ENCODE measurements at regions not wholly inside any gene's neighbourhood (a gene's known extent, or its start where the extent isn't known, plus 50 kb on each side); places are given as distances from the start of the nearest gene placed in this dataset.
"Not testable (repeated sequence)": the region's sequence is repeated elsewhere in the genome, so short reads cannot be mapped to it uniquely, and the experiment has no call there.

DNA sequence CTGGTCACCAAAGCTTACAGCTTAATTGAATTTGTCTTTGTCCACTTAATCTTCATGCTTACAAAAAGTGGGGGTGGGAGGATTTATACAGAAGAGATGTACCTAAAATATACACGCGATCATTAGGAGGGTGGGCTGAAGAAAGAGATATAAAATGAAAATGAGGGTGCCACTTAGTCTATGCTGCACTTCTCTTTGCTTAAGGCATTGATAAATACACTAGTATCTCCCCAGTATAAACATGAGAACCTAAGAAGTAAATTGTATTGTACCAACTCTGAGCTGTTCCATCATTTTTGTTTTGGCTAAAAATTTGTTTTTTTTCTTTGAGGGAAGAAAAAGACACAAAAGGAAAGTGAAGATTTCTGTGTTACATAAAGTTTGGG, 170.8 kb upstream of the ZNF217 start:
- no peak for DNase-seq

DNA sequence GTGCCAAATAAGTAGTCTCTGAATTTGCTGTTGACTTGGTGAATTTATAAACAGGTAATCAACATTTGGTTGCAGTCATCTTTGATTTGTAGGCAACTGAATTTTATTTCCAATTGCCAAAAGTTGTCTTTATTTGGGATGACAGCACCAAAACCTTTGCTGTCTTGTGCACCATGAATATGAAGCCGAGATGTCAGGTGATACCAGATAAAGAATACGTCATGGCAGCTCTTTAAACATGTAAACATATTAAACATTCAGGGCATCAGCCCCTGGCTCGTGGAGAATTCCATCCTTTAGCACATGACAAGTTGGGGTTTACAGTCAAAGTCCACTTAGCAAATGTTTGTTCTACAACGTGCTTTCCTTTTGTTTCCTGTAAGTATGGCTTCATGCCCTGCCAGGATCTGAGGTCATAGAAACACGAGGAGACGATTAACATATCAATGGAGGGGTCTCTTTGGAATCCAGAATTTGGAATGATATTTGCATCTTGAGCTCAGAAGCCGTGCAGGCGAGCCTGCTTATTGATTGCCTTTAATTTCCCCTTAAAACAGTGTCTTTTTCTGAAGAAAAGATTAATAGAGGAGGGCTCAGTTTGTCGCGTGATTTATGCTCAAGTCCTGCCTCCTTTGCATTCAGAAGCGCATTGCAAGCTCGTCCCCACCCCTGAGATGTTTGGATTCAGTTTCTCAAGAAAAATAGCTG, 170.2 kb upstream of the ZNF217 start:
- DNase-seq, result no peak

DNA sequence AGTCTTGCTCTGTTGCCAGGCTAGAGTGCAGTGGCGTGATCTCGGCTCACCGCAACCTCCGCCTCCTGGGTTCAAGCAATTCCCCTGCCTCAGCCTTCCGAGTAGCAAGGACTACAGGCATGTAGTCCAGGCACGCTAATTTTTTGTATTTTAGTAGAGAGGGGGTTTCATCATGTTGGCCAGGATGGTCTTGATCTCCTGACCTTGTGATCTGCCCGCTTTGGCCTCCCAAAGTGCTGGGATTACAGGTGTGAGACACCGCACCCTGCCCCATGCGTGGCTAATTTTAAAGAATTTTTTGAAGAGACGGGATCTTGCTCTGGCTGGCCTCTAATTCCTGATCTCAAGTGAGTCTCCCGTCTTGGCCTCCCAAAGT, 168.8 kb upstream of the ZNF217 start:
- DNase-seq, result not testable (repeated sequence)

DNA sequence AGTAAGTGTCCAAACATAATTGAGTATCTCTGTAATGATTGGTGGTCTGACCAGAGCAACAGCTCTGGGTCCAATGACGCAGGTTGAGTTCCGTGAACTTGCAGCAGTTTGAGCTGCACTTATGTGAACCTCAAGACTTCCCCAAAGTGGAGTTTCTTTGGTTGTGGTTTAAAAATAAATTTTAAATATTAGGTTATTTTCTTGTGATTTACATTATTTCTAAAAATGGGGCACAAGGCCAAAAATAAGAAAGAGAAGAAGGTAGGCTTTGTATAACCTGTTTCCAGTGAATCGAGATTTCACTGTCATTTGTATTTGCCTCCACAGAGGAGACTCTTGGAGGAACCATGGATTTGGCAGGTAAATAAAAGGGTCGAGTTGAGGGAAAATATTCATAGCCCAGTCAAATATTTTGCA, 166.4 kb upstream of the ZNF217 start:
- DNase-seq, result no peak

DNA sequence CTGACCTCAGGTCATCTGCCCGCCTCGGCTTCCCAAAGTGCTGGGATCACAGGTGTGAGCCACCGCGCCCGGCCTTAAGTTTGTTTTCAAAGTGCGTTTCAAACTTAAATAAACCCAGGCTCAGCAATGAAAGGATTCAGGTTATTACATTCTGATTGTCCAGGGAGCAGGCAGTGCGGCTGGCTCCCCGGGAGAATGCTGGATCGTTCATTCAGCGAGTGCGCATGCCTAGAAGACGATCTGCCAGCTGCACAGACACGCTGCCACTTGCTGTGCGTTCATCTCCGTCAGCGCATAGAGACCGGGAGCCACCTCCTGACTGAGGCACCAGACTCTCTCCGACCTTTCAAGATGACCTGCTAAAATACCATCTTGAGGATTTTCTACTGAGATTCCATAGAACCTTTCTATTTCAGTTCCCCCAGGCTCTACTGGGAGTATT, 163.9 kb upstream of the ZNF217 start:
- DNase-seq, result no peak

DNA sequence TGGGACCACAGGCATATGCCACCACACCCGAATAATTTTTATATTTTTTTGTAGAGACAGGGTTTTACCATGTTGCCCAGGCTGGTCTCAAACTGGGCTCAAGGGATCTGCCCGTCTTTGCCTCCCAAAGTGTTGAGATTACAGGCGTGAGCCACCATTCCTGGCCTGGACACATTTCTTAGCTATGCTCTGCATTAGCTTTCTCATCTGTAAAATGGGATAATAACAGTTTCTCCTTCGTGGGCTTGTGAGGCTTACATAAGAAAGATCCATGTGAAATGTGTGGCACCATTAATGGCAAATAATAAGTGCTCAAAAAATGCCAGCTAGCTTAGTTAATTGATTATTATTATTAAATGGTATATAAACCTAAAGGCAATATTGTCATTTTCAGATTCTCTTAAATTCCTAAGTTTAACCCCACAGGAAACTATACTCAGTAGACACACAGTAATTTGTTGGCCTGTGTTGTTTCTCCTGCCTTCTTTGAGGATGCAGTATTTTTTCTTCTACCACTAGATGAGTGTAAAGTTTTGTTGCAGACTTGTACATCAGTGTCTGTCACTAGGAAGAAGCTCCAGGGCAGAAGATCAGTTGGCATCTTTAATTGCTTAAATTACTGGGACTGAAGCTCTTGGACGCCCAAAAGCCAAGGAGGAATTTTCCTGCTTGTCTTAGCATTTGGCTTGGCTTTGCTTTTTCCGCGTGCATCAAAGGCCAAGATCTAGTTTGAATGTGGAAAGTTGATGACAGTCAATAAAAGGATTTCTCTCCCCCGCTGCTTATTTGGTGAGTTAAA, 162.3 kb upstream of the ZNF217 start:
- no peak for DNase-seq

DNA sequence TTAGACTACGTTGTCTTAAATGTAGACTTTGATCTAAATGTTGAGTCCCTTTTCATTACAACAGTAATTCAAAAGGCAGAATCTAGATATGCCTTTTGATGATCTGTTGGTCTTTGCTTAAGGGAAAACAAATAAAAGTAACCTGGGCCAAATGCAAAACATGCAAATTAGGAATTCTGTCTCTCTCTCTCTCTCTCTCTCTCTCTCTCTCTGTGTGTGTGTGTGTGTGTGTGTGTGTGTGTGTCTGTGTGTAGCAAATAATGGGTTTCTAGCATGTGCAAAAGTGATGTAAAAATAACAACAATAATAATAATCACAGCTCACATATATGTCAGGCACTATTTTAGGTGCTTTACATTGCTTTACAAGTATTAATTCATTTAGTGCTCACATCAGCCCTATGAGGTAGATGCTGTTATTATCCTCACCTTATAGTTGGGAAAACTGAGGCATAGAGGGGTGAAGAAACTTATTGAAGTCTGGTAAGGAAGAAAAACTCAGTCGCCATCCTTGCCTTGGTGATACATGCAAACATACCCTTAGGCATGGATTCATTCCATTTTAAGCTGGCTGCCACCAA, 160.3 kb upstream of the ZNF217 start:
- DNase-seq, result no peak

DNA sequence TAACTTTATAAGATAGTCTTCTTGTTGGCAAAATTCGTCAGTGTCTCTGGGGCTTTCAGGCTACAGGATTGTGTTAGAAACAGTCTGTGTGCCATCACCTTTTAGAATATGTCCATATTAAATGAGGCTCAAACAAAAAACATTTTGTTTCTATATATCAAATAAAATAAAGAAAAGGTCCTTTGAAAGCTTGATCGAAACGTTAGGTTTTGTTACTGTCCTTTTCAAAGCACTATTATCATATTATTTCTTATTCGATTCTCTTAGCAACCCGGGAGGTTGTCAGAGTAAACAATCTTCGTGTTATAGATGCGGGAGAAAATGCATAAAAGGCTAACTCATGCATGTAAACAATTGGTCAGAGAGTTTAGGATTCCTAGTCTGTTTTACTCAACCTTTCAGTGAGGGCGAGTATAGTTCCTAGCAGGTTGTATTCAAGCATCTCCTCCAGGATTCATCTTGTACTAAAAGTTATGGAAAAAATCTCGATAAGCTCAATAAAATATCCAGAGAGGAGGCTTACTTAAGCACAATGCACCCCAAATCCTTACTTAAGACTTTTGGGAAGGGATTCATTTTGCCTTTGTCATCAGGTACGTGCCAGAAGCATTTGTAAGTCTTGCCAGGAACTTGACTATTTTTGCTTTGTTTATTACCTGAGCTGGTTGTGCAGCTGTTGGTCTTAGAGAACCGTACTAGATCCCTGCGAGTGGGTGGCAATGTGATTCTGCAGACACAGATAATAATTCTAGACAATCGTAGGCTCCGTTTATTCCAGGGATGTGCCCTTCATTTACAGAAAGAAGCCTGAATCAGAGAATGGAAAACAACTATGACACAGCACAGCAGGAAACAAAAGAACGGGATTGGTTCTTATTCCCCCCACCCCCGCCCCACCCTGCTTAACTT, 159.6 kb upstream of the ZNF217 start:
- no peak for DNase-seq

DNA sequence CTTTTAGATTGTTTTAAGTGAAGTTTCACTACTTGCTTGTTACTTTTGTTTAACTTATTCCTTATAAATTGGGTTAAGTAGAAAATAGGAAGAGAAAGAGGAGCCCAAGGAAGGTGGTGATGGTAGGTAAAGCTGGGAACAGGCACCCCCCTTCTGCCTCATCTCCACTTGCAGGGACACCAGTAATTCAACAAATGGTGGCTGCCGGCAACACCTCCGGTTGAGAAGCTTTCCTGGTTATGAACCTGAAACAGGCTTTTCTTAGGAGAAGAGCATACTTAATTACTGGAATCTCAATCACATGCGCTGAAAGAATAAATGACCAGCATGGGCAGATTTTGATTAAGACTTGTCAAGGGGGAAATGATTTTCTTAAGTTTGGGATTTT, 158.9 kb upstream of the ZNF217 start:
- DNase-seq, result no peak

DNA sequence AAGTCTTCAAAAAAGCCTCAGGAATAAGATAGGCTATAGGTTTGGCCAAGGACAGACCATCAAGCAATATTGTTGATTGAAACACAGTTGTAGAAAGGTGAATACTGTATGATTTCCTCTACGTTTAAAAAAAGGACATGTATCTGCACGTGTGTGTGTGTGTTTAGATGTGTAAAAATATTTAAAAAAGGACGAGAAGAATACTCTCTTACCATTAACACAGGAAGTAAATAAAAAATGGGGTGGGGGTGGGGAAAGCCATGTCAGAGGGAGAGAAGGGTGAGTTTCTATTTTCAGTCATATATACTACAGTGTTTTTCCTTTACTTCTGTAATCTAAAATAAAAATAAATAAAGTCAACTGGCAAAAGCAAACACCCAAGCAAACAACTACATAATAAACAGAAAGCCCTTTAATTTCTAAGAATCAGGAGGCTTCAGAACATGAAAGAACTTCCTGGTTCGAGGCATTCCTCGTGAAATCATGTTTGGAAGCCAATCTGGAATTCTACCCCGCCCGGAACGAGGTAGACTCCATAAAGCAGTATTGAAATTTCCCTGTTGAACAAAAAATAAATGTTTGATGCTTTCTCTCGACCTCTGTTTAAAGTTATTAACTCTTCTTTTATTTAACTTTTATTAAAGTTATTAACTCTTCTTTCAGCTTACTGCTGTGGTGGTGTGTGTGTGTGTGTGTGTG, 158.1 kb upstream of the ZNF217 start:
- DNase-seq, result no peak

DNA sequence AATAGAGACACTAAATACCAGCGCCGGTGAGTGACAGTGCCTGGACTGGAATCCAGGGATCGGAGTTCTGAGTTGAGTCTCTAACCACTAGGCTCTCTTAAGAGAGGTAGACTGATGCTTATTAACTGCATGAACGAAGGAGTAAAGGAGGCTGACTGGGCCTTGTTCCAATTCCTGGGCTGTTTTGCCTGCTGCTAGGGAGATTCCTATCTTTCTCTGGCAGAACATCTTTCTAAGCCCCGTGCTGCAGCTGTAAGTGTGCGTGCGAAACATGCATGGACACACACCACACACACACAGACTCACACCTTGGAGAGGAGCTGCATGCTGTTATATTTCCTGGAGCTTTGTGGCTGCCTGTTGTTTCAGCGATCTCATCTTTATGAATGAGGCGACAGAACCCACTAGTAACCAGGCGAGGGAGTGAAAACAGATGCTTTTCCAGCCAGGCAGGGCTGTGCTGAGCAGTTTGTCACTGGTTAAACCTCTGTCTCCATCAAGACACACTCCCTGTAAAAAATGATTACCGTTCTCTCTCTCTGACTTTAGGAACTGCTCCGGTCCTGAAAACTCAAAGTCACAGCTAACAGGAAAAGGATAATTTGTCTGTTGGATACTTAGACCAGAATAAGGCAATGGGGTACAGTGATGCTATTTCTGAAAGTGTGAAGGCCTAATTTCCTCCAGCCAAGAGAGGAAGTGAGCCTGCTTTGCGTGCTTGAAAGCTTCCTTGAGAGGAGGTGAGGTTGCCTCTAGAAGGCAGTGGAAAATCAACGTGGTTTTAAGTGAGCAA, 157.4 kb upstream of the ZNF217 start:
- DNase-seq, result peak; percentile 65

DNA sequence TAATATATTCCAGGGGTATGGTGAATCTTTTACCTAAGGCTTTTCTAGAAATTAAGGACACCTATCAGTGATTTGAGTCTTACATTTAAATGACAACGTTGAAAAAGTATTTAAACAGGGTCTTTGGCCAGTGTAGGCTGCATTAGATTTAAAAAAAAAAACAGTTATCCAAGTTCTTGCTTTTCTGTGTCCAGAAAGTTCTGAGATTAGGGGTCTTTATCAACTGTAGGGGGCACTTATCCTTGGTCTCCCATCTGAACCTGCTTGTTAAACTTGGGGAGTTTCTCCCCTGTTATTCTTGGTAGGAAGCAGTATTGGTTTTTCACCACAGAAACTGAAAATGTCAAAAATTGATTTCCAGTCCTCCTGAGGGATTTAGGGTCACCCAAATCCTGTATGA, 155.9 kb upstream of the ZNF217 start:
- DNase-seq, result no peak

DNA sequence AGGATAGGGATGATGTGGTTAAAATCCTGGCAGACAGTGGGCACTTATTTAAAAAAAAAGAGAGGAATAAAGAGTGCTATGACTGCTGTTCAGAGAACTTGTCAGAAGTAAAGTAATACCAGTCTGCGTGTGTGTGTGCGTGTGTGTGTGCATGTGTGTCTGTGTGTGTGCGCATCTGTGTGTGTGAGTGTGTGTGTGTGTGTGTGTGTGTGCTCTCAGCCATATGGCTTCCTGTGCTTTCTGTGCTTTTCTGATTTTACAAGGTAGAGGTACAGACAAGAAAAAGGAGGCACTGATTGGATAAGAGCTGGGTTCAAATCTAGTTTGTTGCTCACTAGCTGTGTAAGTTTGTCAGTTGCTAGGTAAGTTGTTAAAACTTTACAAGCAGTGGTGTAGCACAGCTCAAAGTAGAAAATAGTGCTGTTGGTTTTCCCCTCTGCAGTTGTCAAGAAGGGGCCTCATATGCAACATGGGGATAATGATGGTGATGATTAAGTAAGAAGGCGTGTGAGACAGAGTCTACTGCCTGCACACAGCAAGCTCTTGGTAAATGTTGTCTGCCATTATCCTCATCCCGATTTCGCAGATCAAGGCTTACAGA, 155.3 kb upstream of the ZNF217 start:
- no peak for DNase-seq

DNA sequence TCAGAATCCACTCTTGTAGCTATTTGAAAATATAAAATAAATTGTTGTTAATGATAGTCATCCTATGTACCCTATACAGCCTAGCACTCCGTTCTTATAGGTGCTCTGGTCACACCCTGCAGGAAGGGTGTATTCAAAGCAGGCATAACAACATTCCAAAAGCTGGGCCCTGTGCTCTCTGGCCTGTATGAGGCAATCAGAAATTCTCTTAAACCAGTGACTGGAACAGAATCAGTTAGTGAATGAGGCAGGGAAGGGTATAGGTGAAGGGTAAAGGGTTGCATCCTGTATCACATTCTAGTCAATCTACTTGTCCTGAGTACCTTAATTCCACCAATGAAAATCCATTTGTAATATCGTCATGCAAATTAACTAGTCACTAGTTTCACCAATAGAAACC, 154.5 kb upstream of the ZNF217 start:
- no peak for DNase-seq

DNA sequence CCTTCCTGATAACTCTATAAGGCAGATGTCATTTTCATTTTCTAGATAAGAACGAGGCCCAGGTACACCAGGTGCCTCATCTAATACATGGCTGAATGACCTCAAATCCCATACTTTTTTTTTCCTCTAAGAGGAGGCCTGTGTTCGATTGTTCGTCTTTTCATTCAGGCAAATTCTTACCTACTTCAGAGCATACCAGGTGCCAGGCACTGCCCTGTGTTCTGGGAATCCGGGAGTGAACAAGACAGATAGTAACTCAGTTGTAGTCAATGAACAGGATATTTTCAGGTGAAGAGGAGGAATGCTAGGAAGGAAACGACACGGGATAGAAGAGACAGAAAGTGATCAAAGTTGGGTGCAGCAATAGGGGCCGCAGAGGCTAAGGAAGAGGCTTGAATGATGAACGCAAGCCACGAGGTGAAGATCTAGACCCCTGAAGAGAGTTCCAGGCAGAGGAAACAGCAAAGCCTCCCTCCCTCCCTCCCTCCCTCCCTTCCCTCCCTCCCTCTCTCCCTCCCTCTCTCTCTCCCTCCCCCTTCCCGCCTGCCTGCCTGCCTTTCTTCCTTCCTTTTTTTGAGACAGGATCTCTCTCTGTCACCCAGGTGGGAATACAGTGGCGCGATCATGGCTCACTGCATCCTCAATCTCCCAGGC, 150.1 kb upstream of the ZNF217 start:
- DNase-seq, result no peak

DNA sequence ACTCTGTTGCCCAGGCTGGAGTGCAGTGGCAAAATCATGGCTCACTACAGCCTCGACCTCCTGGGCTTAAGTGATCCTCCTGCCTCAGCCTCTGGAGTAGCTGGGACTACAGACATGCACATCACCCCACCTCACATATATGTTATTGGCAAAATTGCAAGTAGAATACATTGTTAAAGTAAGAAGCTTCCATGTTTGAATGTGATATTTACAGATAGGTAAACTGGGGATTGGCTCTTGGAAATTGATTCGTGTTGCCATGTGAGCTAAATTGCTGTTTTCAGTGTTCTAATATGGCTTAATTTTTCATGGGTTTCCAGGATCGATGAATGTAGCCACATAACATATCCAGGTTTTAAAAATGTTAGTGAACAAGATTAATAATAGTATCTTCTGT, 149.0 kb upstream of the ZNF217 start:
- DNase-seq, result no peak

DNA sequence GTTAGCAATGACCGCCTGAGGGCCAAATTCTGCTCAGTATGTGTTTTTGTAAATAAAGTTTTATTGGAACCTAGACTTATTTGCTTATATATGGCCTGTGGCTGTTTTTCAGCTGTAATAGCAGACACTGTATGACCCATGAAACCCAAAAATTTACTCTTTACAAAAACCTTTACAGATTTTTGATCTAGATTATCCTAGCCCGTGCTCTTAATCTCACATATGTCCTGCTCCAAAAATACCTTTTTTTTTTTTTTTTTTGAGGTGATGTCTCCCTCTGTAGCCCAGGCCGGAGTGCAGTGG, 148.0 kb upstream of the ZNF217 start:
- DNase-seq, result no peak

DNA sequence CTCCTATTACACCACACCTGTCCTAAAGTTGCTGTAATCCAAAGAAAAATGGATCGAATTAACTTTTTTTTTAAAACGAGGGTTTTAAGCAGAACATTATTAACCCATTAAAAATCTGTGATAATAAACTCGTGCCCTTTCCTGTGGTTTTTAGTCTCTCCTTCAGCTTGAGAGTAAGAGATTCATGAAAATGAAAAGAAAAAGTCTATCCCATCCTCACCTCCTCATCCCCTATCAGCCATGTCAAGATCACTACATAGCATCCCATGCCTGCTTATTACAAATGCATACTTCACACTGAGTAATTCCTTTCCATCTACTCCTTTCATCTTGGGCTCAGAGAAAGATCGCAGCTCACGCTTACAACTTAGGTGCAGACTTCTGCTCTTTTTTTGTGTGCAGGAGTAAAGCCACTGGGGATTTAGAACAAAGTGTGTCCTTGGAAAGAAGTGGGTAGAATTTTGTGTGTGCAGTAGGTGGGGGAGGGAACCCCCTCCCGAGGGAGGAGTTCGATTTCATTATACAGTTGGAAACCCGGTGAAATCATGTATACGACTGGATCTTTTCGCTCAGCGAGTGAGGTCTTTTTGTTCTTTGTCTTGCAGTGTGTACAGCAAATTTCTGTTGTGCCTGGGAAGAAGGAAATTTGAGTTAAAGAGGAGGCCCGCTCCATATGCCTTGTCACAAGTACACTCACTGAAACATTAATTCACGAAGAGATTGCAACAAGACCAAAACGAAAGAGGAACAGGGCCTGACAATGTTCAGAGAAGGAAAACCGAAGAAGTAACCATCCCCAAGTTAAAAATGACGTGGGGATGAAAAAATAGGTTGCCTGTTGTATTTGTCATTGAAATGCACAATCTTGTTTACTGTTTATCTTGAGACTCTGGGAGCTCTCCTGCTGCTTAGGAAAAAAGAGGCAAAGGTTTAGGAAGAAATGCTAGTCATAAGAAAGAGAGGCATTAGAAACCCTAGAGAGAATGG, 146.5 kb upstream of the ZNF217 start:
- no peak for DNase-seq

DNA sequence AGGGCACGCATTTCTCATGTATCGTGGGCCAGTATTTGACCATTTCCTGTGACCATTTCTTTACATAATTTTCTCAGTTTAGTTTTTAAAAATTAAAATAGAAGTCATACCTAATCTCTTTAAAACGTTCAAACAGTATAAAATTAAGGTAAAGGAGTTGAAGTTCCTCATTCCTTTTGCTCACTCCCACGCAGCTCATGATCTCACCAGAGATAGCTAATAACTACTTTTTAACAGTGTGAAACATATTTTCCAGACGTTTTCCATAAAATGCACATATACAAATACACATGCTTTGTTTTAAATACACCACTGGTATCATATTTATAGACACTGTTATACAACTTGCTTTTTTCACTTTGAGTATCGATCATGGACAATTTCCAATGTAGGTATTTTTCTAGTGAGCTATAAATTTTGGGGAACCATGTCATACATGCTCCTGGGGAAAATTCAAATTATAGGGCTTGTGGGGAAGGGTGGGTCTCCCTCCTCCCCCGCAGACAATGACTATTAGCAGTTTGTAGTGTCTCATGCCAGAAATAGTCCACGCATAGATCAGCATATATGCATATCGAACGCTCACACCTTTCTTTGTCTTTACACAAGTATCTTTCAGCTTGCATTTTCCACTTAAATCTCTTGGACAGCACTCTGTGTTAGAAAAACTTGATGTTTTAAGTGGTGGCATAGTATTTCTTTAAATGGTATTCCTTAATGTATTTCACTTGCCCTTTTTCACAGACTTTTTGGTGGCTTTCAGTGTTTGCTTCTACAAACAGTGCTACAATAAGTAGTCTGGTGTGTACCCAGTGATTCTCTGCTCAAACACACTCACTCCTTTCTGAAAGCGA, 145.5 kb upstream of the ZNF217 start:
- DNase-seq, result no peak

Data from activated CD8-positive, alpha-beta memory T cell treated with anti-CD3 and anti-CD28 coated beads, Interleukin-2, amount 50 U/mL, for 48 hours (primary cell).